NCI-H446 treated with DMSO at 0.1 percent for 48 hours (cell line): ENCODE measurements at regions not wholly inside any gene's neighbourhood (a gene's known extent, or its start where the extent isn't known, plus 50 kb on each side); places are given as distances from the start of the nearest gene placed in this dataset.

Experiments used
- DNase-seq: peaks from one replicate; lab custom pipeline; 2025; lab: John Stamatoyannopoulos, UW

- DNase-seq = no peak
Measured at GRCh38 chr13:97135883-97136282, 86.2 kb upstream of the MBNL2 start.

- peak; percentile 40 for DNase-seq
Measured at GRCh38 chr13:97136418-97136817, 85.7 kb upstream of the MBNL2 start.

- no peak for DNase-seq
Measured at GRCh38 chr13:97139691-97140090, 82.4 kb upstream of the MBNL2 start.

GRCh38 chr13:97140131-97140530, 82.0 kb upstream of the MBNL2 start:
- no peak for DNase-seq

GRCh38 chr13:97140611-97141010, 81.5 kb upstream of the MBNL2 start:
- no peak for DNase-seq

- DNase-seq = no peak
Measured at GRCh38 chr13:97141097-97141496, 81.0 kb upstream of the MBNL2 start.

GRCh38 chr13:97141564-97142005, 80.5 kb upstream of the MBNL2 start:
- DNase-seq = peak; percentile 49

- no peak for DNase-seq
Measured at GRCh38 chr13:97142452-97142851, 79.7 kb upstream of the MBNL2 start.

GRCh38 chr13:97145057-97145456, 77.1 kb upstream of the MBNL2 start:
- no peak for DNase-seq

- no peak for DNase-seq
Measured at GRCh38 chr13:97148894-97149293, 73.2 kb upstream of the MBNL2 start.

- no peak for DNase-seq
Measured at GRCh38 chr13:97160421-97160820, 61.7 kb upstream of the MBNL2 start.

- no peak for DNase-seq
Measured at GRCh38 chr13:97161582-97162231, 60.4 kb upstream of the MBNL2 start.

- no peak for DNase-seq
Measured at GRCh38 chr13:97165502-97166425, 56.4 kb upstream of the MBNL2 start.

GRCh38 chr13:97171136-97171535, 51.0 kb upstream of the MBNL2 start:
- DNase-seq = no peak
